BLaER1 (cell line): ENCODE measurements at regions not wholly inside any gene's neighbourhood (a gene's known extent, or its start where the extent isn't known, plus 50 kb on each side); places are given as distances from the start of the nearest gene placed in this dataset.

Experiments used
- H3K27ac ChIP-seq: shearing (Covaris generic); formaldehyde crosslinking; 2 replicates; pipeline ENCODE4 v1.8.1; 2022
- H3K27me3 ChIP-seq: shearing (Covaris generic); formaldehyde crosslinking; 2 replicates; pipeline ENCODE4 v1.8.1; 2022
- H3K36me3 ChIP-seq: shearing (Covaris generic); formaldehyde crosslinking; 2 replicates; pipeline ENCODE4 v1.8.1; 2022
- H3K4me1 ChIP-seq: shearing (Covaris generic); formaldehyde crosslinking; 2 replicates; pipeline ENCODE4 v1.8.1; 2022
- H3K4me2 ChIP-seq: shearing (Covaris generic); formaldehyde crosslinking; 2 replicates; pipeline ENCODE4 v1.8.1; 2022
- H3K4me3 ChIP-seq: shearing (Covaris generic); formaldehyde crosslinking; 2 replicates; pipeline ENCODE4 v1.8.1; 2022
- H3K9ac ChIP-seq: shearing (Covaris generic); formaldehyde crosslinking; 2 replicates; pipeline ENCODE4 v1.8.1; 2022
- H3K9me3 ChIP-seq: shearing (Covaris generic); formaldehyde crosslinking; 2 replicates; pipeline ENCODE4 v1.8.1; 2022
- H4K20me1 ChIP-seq: shearing (Covaris generic); formaldehyde crosslinking; 2 replicates; pipeline ENCODE4 v1.8.1; 2022
- Cebpa-rat ChIP-seq: shearing (Covaris generic); IDR thresholded peaks from 2 replicates; pipeline ENCODE4 v1.8.1; 2022

DNA sequence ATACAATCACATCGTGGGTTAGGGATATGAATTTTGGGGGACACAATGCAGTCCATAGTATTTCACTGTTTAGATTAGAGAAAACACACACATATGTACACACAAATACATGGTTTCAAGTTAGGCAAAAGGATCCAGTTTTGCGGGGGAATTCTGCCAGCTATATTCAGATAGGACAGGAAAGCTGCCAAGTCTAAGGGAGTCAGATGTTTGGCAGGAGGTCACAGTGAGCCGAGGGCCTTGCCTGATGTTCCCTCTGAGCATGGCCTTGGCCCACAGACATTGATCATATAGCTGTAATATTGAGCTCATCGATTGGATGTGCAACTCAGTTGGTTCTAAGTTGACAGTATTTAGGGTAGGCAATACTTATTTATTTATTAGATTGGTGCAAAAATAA, 122.8 kb downstream of the ADRA2A start:
- no peak overlapping the region for H3K27ac ChIP-seq
- no peaks in the 10 kb centered on the region for H4K20me1 ChIP-seq
- TF ChIP-seq Cebpa-rat: no peak
- no peaks in the 10 kb centered on the region for H3K9me3 ChIP-seq
- no peak overlapping the region for H3K4me2 ChIP-seq
- H3K4me1 ChIP-seq: no peaks in the 10 kb centered on the region
- H3K36me3 ChIP-seq: no peaks in the 10 kb centered on the region
- H3K27me3 ChIP-seq: no peaks in the 10 kb centered on the region
- H3K9ac ChIP-seq: no peak overlapping the region
- no peak overlapping the region for H3K4me3 ChIP-seq

DNA sequence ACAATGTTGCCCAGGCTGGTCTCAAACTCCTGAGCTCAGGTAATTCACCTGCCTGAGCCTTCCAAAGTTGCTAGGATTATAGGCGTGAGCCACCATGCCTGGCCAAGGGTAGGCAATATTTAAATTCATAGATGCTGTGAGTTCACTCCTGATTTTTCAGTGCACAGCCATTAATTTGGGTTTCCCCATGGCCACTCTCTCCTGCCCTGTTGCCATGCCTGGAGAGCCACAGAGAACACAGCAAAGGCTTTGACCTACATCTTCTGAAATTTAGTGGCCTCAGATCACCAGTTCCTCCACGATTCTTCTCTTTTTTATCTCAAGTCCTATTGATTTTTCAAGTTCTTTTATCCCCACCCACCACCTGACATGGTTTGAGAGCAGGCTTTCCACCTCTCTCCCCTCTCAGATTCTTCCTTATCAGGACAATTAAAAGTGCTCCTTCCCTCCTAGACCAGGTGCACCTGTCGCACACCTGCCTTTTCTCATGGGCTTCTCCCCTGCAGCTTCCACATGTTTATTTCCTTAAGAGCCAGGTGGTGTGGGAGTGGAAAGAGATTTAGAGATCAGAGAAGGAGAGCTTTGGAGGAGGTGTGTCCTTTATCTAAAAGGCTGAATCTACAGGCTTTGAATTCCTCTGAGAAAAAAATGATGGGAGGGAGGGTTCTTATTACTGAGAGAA, 123.8 kb downstream of the ADRA2A start:
- no peak for TF ChIP-seq Cebpa-rat
- H3K36me3 ChIP-seq: no peaks in the 10 kb centered on the region
- no peak overlapping the region for H3K4me2 ChIP-seq
- H3K9me3 ChIP-seq: no peaks in the 10 kb centered on the region
- no peaks in the 10 kb centered on the region for H3K4me1 ChIP-seq
- no peak overlapping the region for H3K9ac ChIP-seq
- no peak overlapping the region for H3K27ac ChIP-seq
- no peak overlapping the region for H3K4me3 ChIP-seq
- H4K20me1 ChIP-seq: no peaks in the 10 kb centered on the region
- H3K27me3 ChIP-seq: no peaks in the 10 kb centered on the region

DNA sequence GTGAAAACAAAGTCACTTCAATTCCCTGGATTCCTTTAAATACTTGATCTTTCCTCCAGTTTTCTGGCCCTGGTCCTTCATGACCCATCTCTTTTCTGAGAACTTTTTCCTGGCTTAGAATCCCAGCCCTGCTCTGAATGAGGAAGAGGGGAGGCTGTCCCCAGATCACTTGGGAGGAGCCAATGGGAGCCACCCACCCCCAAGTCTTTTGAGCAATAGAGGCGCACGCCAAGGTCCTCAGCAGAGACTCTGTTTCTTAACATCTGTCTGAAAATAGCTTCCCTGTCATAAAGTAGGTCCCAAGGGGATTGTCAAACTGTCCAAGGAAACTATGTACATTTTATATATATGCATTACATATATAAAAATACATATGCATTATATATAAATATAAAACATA, 126.8 kb downstream of the ADRA2A start:
- Histone ChIP-seq H3K4me1 (no peaks in the 10 kb centered on the region), H3K9ac (no peak overlapping the region), H3K4me3 (no peak overlapping the region), H3K4me2 (no peak overlapping the region), H3K36me3 (no peaks in the 10 kb centered on the region), H3K27ac (no peak overlapping the region), H3K27me3 (no peaks in the 10 kb centered on the region), H3K9me3 (no peaks in the 10 kb centered on the region), H4K20me1 (no peaks in the 10 kb centered on the region)
- TF ChIP-seq Cebpa-rat: no peak

DNA sequence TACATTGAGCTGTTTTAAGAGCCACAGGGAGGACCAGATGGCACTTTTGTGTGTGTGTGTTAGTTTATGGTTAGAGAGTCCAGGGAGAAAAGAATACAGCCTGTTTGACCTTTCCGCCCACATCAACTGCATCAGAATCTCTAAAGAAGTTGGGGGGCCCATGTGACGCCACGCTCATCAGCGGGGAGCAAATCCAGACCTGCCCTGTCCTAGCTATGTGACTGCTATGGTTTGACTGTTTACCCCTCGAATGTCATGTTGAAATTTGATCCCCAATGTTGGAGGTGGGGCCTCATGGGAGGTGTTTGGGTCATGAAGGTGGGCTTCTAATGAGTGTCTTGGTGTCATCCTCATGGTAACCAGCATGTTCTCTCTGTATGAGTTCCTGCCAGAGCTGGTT, 128.0 kb downstream of the ADRA2A start:
- no peaks in the 10 kb centered on the region for H3K4me1 ChIP-seq
- no peak overlapping the region for H3K4me2 ChIP-seq
- no peaks in the 10 kb centered on the region for H3K9me3 ChIP-seq
- TF ChIP-seq Cebpa-rat: no peak
- no peaks in the 10 kb centered on the region for H3K36me3 ChIP-seq
- H4K20me1 ChIP-seq: no peaks in the 10 kb centered on the region
- H3K4me3 ChIP-seq: no peak overlapping the region
- no peak overlapping the region for H3K9ac ChIP-seq
- H3K27ac ChIP-seq: no peak overlapping the region
- H3K27me3 ChIP-seq: no peaks in the 10 kb centered on the region

DNA sequence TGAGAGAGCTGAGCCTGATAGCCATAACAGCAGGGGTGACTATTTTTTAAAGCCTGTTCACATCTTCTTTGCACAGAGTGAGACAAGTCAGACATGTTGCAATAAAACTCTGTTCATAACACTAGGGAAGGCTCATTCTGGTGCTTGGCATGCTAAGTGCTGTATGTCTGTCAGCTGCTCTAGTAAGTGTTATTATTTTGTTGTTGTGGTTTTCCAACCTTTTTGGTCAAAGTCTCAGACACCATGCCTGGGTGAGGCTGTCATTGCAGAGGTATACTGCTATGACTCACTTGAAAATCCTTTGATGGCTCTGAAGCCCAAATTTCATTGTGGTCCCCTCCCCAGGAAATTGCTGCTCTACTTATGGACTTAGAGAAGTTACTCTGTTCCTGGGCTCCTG, 129.7 kb downstream of the ADRA2A start:
- Histone ChIP-seq H3K36me3 (no peaks in the 10 kb centered on the region), H3K27ac (no peak overlapping the region)

DNA sequence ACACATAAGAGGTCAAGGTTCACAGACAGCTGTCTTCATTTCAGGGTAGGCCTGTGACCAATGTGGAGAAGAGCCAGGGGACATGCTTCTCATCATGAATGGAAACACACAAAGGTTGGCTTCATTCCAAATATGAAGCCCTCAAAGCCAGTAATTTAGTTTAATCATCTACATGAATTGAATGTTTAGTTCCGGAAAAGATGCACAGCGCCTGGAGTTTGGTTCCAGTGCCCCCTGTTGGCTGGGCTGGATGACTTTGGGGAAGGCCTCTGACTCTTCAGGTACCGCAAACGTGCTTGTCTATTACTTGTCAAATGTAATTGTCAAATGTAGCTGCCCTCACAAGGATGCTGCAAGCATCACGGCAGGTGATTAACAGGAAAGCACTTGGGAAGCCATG, 130.7 kb downstream of the ADRA2A start:
- H3K9ac ChIP-seq: no peak overlapping the region
- H3K27ac ChIP-seq: no peak overlapping the region
- H3K27me3 ChIP-seq: no peaks in the 10 kb centered on the region
- no peak overlapping the region for H3K4me2 ChIP-seq
- H3K9me3 ChIP-seq: no peaks in the 10 kb centered on the region
- TF ChIP-seq Cebpa-rat: no peak
- no peaks in the 10 kb centered on the region for H3K36me3 ChIP-seq
- no peak overlapping the region for H3K4me3 ChIP-seq
- H3K4me1 ChIP-seq: no peaks in the 10 kb centered on the region
- H4K20me1 ChIP-seq: no peaks in the 10 kb centered on the region

More for the DNA sequence above, 129.7 kb downstream of the ADRA2A start:
- H4K20me1 ChIP-seq: no peaks in the 10 kb centered on the region
- no peaks in the 10 kb centered on the region for H3K27me3 ChIP-seq
- H3K9me3 ChIP-seq: no peaks in the 10 kb centered on the region
- H3K4me1 ChIP-seq: no peaks in the 10 kb centered on the region
- H3K9ac ChIP-seq: no peak overlapping the region
- no peak for TF ChIP-seq Cebpa-rat
- H3K4me2 ChIP-seq: no peak overlapping the region
- H3K4me3 ChIP-seq: no peak overlapping the region

DNA sequence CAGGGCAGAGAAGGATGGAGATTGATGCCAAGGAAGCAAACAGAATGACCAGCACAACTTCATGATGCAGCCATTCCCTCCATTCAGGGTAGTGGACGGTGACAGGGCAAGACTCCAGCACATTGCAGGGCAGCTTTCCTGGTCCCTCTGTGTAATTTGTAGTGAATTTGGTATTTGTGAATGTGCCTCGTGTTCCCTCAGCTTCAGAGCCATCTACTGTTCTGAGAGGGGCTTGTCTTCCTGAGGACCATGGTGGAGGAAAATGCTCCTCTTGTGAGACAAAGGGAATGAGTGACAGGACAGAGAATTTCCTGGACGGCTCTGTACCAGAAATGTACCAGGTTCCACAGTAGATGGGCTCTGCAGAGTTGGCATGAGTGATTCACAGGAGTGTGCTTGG, 132.1 kb downstream of the ADRA2A start:
- TF ChIP-seq Cebpa-rat: no peak
- no peaks in the 10 kb centered on the region for H3K9me3 ChIP-seq
- no peak overlapping the region for H3K4me3 ChIP-seq
- H3K27me3 ChIP-seq: no peaks in the 10 kb centered on the region
- no peaks in the 10 kb centered on the region for H3K36me3 ChIP-seq
- no peaks in the 10 kb centered on the region for H4K20me1 ChIP-seq
- no peak overlapping the region for H3K27ac ChIP-seq
- H3K4me2 ChIP-seq: no peak overlapping the region
- H3K9ac ChIP-seq: no peak overlapping the region
- no peaks in the 10 kb centered on the region for H3K4me1 ChIP-seq

DNA sequence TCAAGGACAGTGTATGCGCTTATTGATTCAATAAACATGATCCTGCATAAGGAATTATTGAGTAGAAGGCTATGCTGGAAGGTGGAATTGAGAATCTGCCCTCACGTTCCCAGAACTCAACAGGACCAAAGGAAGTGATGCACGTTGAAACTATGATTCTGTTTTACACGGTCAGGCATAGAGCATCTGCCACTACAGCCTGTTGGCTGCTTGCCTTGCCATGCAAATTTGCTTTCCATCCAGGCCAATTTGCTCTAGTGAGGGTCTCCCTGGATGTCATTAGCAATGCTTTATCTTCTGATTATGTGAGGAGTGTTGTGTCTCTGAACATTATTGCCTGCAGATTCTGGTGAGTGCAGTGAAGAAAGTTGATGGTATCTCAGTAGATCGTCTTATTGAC, 132.9 kb downstream of the ADRA2A start:
- no peak for TF ChIP-seq Cebpa-rat
- H3K27me3 ChIP-seq: no peaks in the 10 kb centered on the region
- no peak overlapping the region for H3K4me2 ChIP-seq
- H3K9me3 ChIP-seq: no peaks in the 10 kb centered on the region
- H3K9ac ChIP-seq: no peak overlapping the region
- H3K27ac ChIP-seq: no peak overlapping the region
- no peaks in the 10 kb centered on the region for H3K4me1 ChIP-seq
- no peaks in the 10 kb centered on the region for H4K20me1 ChIP-seq
- H3K4me3 ChIP-seq: no peak overlapping the region
- no peaks in the 10 kb centered on the region for H3K36me3 ChIP-seq

DNA sequence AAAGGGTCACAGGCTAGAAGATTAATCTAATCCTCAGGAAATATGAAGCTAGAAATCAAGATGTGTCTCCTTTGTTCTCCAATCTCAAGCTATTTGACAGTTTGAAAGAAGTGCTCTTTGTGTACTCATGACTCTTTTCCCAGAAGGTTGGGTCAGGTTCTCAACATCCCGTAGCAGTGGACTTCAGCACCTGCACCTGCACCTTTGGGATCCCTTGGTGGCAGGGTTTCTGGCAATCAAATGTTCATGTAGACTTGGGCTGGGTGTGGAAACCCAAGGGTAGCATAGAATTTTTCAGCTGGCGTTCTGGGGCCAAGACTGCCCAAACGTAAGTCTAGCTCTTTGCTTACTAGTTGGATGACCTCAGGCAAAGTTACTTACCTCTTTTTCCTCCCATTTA, 134.4 kb downstream of the ADRA2A start:
- H4K20me1 ChIP-seq: no peaks in the 10 kb centered on the region
- no peak overlapping the region for H3K9ac ChIP-seq
- H3K4me1 ChIP-seq: no peaks in the 10 kb centered on the region
- H3K4me2 ChIP-seq: no peak overlapping the region
- no peaks in the 10 kb centered on the region for H3K36me3 ChIP-seq
- no peak for TF ChIP-seq Cebpa-rat
- no peaks in the 10 kb centered on the region for H3K9me3 ChIP-seq
- no peaks in the 10 kb centered on the region for H3K27me3 ChIP-seq
- H3K4me3 ChIP-seq: no peak overlapping the region
- H3K27ac ChIP-seq: no peak overlapping the region

DNA sequence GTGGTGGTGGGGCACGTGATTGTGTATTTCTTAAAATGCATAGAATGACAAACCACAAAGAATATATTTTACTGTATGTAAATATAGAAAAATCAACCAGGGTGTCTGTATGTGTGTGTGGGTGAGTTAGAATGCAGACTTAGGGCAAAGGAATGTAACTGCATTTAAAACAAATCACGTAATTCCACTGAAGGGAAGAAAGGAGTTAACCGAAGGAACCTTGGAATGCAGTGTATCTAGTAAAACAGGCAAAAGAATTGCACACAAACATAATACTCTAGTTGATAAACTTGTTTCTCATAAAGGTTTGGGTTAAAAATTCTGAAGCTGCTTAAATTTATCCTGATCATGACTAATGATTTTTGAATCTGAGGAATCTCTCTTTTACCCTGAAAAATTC, 134.9 kb downstream of the ADRA2A start:
- Histone ChIP-seq H3K4me1 (no peaks in the 10 kb centered on the region), H3K9ac (no peak overlapping the region), H4K20me1 (no peaks in the 10 kb centered on the region), H3K27ac (no peak overlapping the region), H3K36me3 (no peaks in the 10 kb centered on the region), H3K27me3 (no peaks in the 10 kb centered on the region), H3K4me3 (no peak overlapping the region), H3K4me2 (no peak overlapping the region), H3K9me3 (no peaks in the 10 kb centered on the region)
- no peak for TF ChIP-seq Cebpa-rat
